ENCODE measurements at regions not wholly inside any gene's neighbourhood (a gene's known extent, or its start where the extent isn't known, plus 50 kb on each side); places are given as distances from the start of the nearest gene placed in this dataset.

DNA sequence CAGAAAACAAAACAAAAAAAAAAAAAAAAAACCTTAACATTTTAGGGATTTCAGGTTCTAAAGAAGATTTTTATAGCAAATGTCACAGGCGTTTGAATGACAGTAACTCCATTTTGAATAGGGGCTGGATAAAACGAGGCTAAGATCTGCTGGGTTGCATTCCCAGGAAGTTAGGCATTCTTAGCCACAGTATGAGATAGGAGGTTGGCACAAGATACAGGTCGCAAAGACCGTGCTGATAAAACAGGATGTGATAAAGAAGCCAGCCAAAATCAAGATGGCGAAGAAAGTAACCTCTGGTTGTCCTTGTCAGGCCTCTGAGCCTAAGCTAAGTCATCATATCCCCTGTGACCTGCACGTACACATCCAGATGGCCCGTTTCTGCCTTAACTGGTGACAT is 425.6 kb upstream of the PTPRD start:
- no peak for TF ChIP-seq EZH2phosphoT487 (IDR thresholded peaks at IDR 0.05; ENCODE audit: borderline replicate concordance, low read depth, low read length)
- TF ChIP-seq, protein P1, sequence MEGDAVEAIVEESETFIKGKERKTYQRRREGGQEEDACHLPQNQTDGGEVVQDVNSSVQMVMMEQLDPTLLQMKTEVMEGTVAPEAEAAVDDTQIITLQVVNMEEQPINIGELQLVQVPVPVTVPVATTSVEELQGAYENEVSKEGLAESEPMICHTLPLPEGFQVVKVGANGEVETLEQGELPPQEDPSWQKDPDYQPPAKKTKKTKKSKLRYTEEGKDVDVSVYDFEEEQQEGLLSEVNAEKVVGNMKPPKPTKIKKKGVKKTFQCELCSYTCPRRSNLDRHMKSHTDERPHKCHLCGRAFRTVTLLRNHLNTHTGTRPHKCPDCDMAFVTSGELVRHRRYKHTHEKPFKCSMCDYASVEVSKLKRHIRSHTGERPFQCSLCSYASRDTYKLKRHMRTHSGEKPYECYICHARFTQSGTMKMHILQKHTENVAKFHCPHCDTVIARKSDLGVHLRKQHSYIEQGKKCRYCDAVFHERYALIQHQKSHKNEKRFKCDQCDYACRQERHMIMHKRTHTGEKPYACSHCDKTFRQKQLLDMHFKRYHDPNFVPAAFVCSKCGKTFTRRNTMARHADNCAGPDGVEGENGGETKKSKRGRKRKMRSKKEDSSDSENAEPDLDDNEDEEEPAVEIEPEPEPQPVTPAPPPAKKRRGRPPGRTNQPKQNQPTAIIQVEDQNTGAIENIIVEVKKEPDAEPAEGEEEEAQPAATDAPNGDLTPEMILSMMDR (conservative IDR thresholded peaks at IDR 0.05; ENCODE audit: low read length), result no peak

All from OCI-LY7 (cell line).